Naive thymus-derived CD4-positive, alpha-beta T cell (primary cell): ENCODE measurements at regions not wholly inside any gene's neighbourhood (a gene's known extent, or its start where the extent isn't known, plus 50 kb on each side); places are given as distances from the start of the nearest gene placed in this dataset.
A peak's percentile ranks its signal among the peaks of the same experiment; 100 is the strongest.
"Not testable (repeated sequence)": the region's sequence is repeated elsewhere in the genome, so short reads cannot be mapped to it uniquely, and the experiment has no call there.

Experiments
- ATAC-seq: fragments of 150-1000 bp; cut with Tn5 transposase; 2 replicates; pipeline ENCODE4 v1.10.0; 2021; ENCODE audit warnings: mild to moderate bottlenecking, moderate library complexity
- CTCF ChIA-PET: fragments of 350-600 bp; sonication (Branson Sonifier 250); formaldehyde crosslinking; loops from one replicate; lab custom pipeline; 2021; ENCODE audit warnings: antibody characterized with exemption; lab: Charles Lee
- POLR2A ChIA-PET: fragments of 350-600 bp; sonication (Branson Sonifier 250); formaldehyde crosslinking; loops from one replicate; lab custom pipeline; 2021; ENCODE audit warnings: antibody characterized with exemption, inconsistent platforms; lab: Charles Lee
- DNase-seq, 9 donors: peaks; one replicate each; pipeline versions ENCODE4 v3.0.0 to v3.0.0-alpha.2; 2020 to 2022; ENCODE audit warnings: mixed read lengths in 1 of 9
- H3K27ac ChIP-seq: one replicate; pipeline ENCODE4 v1.7.0; 2013; ENCODE audit warnings: mild to moderate bottlenecking, low read depth, low read length, moderate library complexity
- H3K27me3 ChIP-seq, 2 donors: one replicate each; pipeline ENCODE4 v1.7.0; 2013; ENCODE audit warnings: low read length in 2 of 2, mild to moderate bottlenecking in 2 of 2, moderate library complexity in 2 of 2; ENCODE audit not compliant: control insufficient read depth in 2 of 2, insufficient read depth in 2 of 2
- H3K36me3 ChIP-seq, 3 experiments: 1 replicate in 2 of 3; 2 replicates in 1 of 3; pipeline ENCODE4 v1.7.0; 2013; ENCODE audit warnings: low read length in 3 of 3, mild to moderate bottlenecking in 3 of 3, moderate library complexity in 1 of 3; ENCODE audit not compliant: insufficient read depth in 3 of 3, control insufficient read depth in 2 of 3
- H3K4me1 ChIP-seq, 2 donors: one replicate each; pipeline ENCODE4 v1.7.0; 2013; ENCODE audit warnings: low read length in 2 of 2, mild to moderate bottlenecking in 2 of 2, moderate library complexity in 1 of 2; ENCODE audit not compliant: control insufficient read depth in 2 of 2, insufficient read depth in 2 of 2
- H3K4me3 ChIP-seq: 2 replicates; pipeline ENCODE4 v1.7.0; 2013; ENCODE audit warnings: mild to moderate bottlenecking, low read length
- H3K9me3 ChIP-seq, 3 experiments: 1 replicate in 2 of 3; 2 replicates in 1 of 3; pipeline ENCODE4 v1.7.0; 2013; ENCODE audit warnings: low read length in 3 of 3; ENCODE audit not compliant: control insufficient read depth in 2 of 3
- H3K27ac Mint-ChIP-seq, 9 donors: one replicate each; pipeline ENCODE4 v1.8.0; 2020 to 2022; ENCODE audit warnings: mixed read lengths in 9 of 9, mild to moderate bottlenecking in 8 of 9, moderate library complexity in 5 of 9, inconsistent platforms in 2 of 9
- H3K27me3 Mint-ChIP-seq, 5 donors: one replicate each; pipeline ENCODE4 v1.8.0; 2021 to 2022; ENCODE audit warnings: mixed read lengths in 5 of 5, mild to moderate bottlenecking in 1 of 5
- H3K36me3 Mint-ChIP-seq, 5 donors: one replicate each; pipeline ENCODE4 v1.8.0; 2020 to 2022; ENCODE audit warnings: mixed read lengths in 5 of 5, mild to moderate bottlenecking in 3 of 5, inconsistent platforms in 1 of 5
- H3K4me1 Mint-ChIP-seq, 7 donors: one replicate each; pipeline ENCODE4 v1.8.0; 2020 to 2022; ENCODE audit warnings: mixed read lengths in 7 of 7, mild to moderate bottlenecking in 3 of 7, inconsistent platforms in 1 of 7
- H3K4me3 Mint-ChIP-seq, 10 donors: one replicate each; pipeline ENCODE4 v1.8.0; 2020 to 2022; ENCODE audit warnings: mild to moderate bottlenecking in 10 of 10, mixed read lengths in 10 of 10, moderate library complexity in 6 of 10, inconsistent platforms in 2 of 10
- H3K9me3 Mint-ChIP-seq, 11 donors: one replicate each; pipeline ENCODE4 v1.8.0; 2020 to 2022; ENCODE audit warnings: mixed read lengths in 11 of 11, mild to moderate bottlenecking in 4 of 11, inconsistent platforms in 1 of 11, moderate library complexity in 1 of 11
- intact Hi-C, 2 donors: fragments of 100-400 bp; cut with micrococcal nuclease; formaldehyde crosslinking; loops; one replicate each; pipeline ENCODE4 v1.15.1; 2023

- no peaks in the 10 kb centered on the region for H3K9me3 ChIP-seq
- CTCF ChIA-PET, result no interaction called here
- ATAC-seq, result no peak
- no peak overlapping the region for H3K4me3 Mint-ChIP-seq
- peaks cover 19 to 70% (median 46%) of the 10 kb centered on the region in 5 donors for H3K27me3 Mint-ChIP-seq
- DNase-seq, result no peak
- H3K36me3 ChIP-seq, result no peaks in the 10 kb centered on the region
- H3K27me3 ChIP-seq, result peaks cover 0 to 11% of the 10 kb centered on the region in 2 donors
- intact Hi-C loops, result no loop called here
- POLR2A ChIA-PET, result no interaction called here
- no peaks in the 10 kb centered on the region for H3K4me1 Mint-ChIP-seq
- no peak overlapping the region for H3K4me3 ChIP-seq
- H3K9me3 Mint-ChIP-seq, result peaks cover 0 to 5% (median 0%) of the 10 kb centered on the region in 11 donors
- H3K36me3 Mint-ChIP-seq, result peaks cover 0 to 4% (median 0%) of the 10 kb centered on the region in 5 donors
- H3K27ac Mint-ChIP-seq, result no peak overlapping the region
- no peak overlapping the region for H3K27ac ChIP-seq
- no peaks in the 10 kb centered on the region for H3K4me1 ChIP-seq
Observed at GRCh38 chr11:93917673-93918072, 67.3 kb upstream of the VSTM5 start.

GRCh38 chr11:93921695-93922468 is 71.5 kb upstream of the VSTM5 start:
- no peak overlapping the region for H3K27ac ChIP-seq
- H3K4me1 Mint-ChIP-seq, result no peaks in the 10 kb centered on the region
- no peaks in the 10 kb centered on the region for H3K9me3 ChIP-seq
- H3K27me3 Mint-ChIP-seq, result peaks cover 10 to 57% (median 44%) of the 10 kb centered on the region in 5 donors
- H3K36me3 Mint-ChIP-seq, result peaks cover 0 to 4% (median 0%) of the 10 kb centered on the region in 5 donors
- ATAC-seq, result no peak
- H3K27me3 ChIP-seq, result peaks cover 0 to 11% of the 10 kb centered on the region in 2 donors
- no peaks in the 10 kb centered on the region for H3K4me1 ChIP-seq
- H3K9me3 Mint-ChIP-seq, result peaks cover 0 to 29% (median 8%) of the 10 kb centered on the region in 11 donors
- no peak overlapping the region for H3K4me3 Mint-ChIP-seq
- H3K4me3 ChIP-seq, result no peak overlapping the region
- POLR2A ChIA-PET, result interaction anchor here (0.8 kb wide), 1 partner anchor 9 kb away, joined by 4 read pairs; no protein-coding TSS in a partner anchor
- H3K27ac Mint-ChIP-seq, result no peak overlapping the region
- intact Hi-C loops, result loop anchor here in 1 of 2 donors (1.0 kb wide), 1 partner anchor 582 kb away; no protein-coding TSS in a partner anchor
- CTCF ChIA-PET, result no interaction called here
- no peaks in the 10 kb centered on the region for H3K36me3 ChIP-seq
- peak in 2 of 9 donors; percentile 0 to 24 for DNase-seq

DNA sequence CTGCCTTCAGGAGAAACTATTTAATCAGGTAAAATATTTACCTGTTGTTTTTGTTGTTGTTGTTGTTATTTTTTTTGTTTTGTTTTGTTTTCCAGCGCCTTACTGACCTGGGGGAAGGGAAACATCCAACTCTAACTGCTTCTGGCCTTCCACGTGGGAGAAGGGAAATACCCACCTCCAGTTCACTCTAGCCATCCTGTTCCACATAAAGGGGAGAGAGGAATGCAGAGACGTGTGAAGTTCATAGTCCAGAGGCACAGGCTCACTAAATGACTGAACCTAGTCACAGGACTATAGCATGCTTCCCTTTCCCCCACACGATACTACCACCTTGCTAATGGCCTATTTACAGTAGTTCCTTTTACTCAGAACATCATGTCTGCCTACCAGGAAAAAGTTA is 72.4 kb upstream of the VSTM5 start:
- no peaks in the 10 kb centered on the region for H3K9me3 ChIP-seq
- no peak overlapping the region for H3K27ac Mint-ChIP-seq
- H3K36me3 Mint-ChIP-seq, result peaks cover 0 to 1% (median 0%) of the 10 kb centered on the region in 5 donors
- no peak overlapping the region for H3K27ac ChIP-seq
- ChIA-PET CTCF (no interaction called here), POLR2A (interaction anchor here (0.8 kb wide), 1 partner anchor 8 kb away, joined by 4 read pairs; no protein-coding TSS in a partner anchor)
- no peaks in the 10 kb centered on the region for H3K4me1 ChIP-seq
- H3K27me3 ChIP-seq, result peaks cover 0 to 11% of the 10 kb centered on the region in 2 donors
- no peaks in the 10 kb centered on the region for H3K4me1 Mint-ChIP-seq
- H3K27me3 Mint-ChIP-seq, result peaks cover 10 to 53% (median 41%) of the 10 kb centered on the region in 5 donors
- H3K9me3 Mint-ChIP-seq, result peaks cover 0 to 32% (median 10%) of the 10 kb centered on the region in 11 donors
- no peak overlapping the region for H3K4me3 ChIP-seq
- ATAC-seq, result no peak
- no peak for DNase-seq
- intact Hi-C loops, result no loop called here
- no peaks in the 10 kb centered on the region for H3K36me3 ChIP-seq
- no peak overlapping the region for H3K4me3 Mint-ChIP-seq

DNA sequence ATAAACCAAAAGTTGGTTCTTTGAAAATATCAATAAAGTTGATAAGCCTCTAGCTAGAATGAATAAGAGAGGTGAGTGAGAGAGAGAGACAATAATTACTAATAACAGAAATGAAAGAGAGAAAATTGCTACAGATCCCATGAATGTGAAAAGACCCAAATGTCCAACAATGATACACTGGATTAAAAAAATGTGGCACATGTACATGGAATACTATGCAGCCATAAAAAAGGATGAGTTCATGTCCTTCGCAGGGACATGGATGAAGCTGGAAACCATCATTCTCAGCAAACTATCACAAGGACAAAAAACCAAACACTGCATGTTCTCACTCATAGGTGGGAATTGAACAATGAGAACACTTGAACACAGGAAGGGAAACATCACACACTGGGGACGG is 75.7 kb upstream of the VSTM5 start:
- intact Hi-C loops, result not testable (repeated sequence)

GRCh38 chr11:93929407-93929806 is 79.0 kb upstream of the VSTM5 start:
- intact Hi-C loops, result no loop called here
- H3K4me1 Mint-ChIP-seq, result no peaks in the 10 kb centered on the region
- peaks cover 0 to 36% (median 5%) of the 10 kb centered on the region in 11 donors for H3K9me3 Mint-ChIP-seq
- peaks cover 0 to 28% (median 21%) of the 10 kb centered on the region in 5 donors for H3K27me3 Mint-ChIP-seq
- H3K4me1 ChIP-seq, result no peaks in the 10 kb centered on the region
- no peaks in the 10 kb centered on the region for H3K36me3 ChIP-seq
- no peaks in the 10 kb centered on the region for H3K27me3 ChIP-seq
- H3K36me3 Mint-ChIP-seq, result no peaks in the 10 kb centered on the region
- H3K4me3 Mint-ChIP-seq, result no peak overlapping the region
- ChIA-PET CTCF (no interaction called here), POLR2A (no interaction called here)
- peaks cover 0 to 3% (median 0%) of the 10 kb centered on the region in 3 experiments for H3K9me3 ChIP-seq
- H3K4me3 ChIP-seq, result no peak overlapping the region
- H3K27ac Mint-ChIP-seq, result no peak overlapping the region
- ATAC-seq (no peak), DNase-seq (no peak)
- H3K27ac ChIP-seq, result no peak overlapping the region

More for the DNA sequence above, 75.7 kb upstream of the VSTM5 start:
- H3K27me3 ChIP-seq, H3K36me3 ChIP-seq, H3K4me3 ChIP-seq, H3K4me3 Mint-ChIP-seq, H3K4me1 Mint-ChIP-seq, CTCF ChIA-PET, H3K27ac ChIP-seq, POLR2A ChIA-PET, ATAC-seq, DNase-seq, H3K9me3 ChIP-seq, H3K36me3 Mint-ChIP-seq, H3K27ac Mint-ChIP-seq, H3K4me1 ChIP-seq: not testable (repeated sequence)
- Mint-ChIP-seq H3K27me3 (peaks cover 10 to 33% (median 27%) of the 10 kb centered on the region in 5 donors), H3K9me3 (peaks cover 0 to 46% (median 10%) of the 10 kb centered on the region in 11 donors)

GRCh38 chr11:93933230-93933629 is 82.8 kb upstream of the VSTM5 start:
- ChIA-PET POLR2A (no interaction called here), CTCF (no interaction called here)
- H3K27me3 Mint-ChIP-seq, result peaks cover 0 to 36% (median 21%) of the 10 kb centered on the region in 5 donors
- no peaks in the 10 kb centered on the region for H3K4me1 Mint-ChIP-seq
- Histone ChIP-seq H3K9me3 (peaks cover 0 to 3% (median 0%) of the 10 kb centered on the region in 3 experiments), H3K27me3 (no peaks in the 10 kb centered on the region), H3K36me3 (no peaks in the 10 kb centered on the region), H3K4me1 (no peaks in the 10 kb centered on the region), H3K4me3 (no peak overlapping the region), H3K27ac (no peak overlapping the region)
- H3K9me3 Mint-ChIP-seq, result peaks cover 0 to 12% (median 0%) of the 10 kb centered on the region in 11 donors
- no peak overlapping the region for H3K27ac Mint-ChIP-seq
- no peaks in the 10 kb centered on the region for H3K36me3 Mint-ChIP-seq
- intact Hi-C loops, result no loop called here
- DNase-seq (no peak), ATAC-seq (no peak)
- H3K4me3 Mint-ChIP-seq, result no peak overlapping the region
